ENCODE measurements at regions not wholly inside any gene's neighbourhood (a gene's known extent, or its start where the extent isn't known, plus 50 kb on each side); places are given as distances from the start of the nearest gene placed in this dataset.

DNA sequence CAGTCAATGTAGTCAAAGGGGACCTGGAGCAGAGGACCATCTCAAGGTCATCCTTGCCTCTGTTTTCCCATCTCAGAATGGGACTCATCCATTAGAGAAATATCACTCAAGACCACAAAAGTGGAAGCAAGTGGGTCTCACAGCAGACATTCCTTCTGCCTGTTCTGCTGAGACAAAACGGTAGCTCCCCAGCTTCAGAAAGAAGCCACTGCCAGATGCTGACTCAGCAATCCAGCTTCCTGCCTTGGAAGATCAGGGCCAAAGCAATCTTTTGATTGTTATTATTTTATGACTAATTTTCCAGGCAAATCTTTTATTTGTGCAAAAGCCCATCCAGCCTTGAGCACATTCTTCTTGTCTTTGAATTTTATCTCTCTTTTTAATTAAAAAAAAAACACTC, 86.8 kb downstream of the CCT6B start:
- intact Hi-C loops (cut with DNase I), result no loop called here
- no peak for ATAC-seq
- no peak for DNase-seq (ENCODE audit: low spot score)

DNA sequence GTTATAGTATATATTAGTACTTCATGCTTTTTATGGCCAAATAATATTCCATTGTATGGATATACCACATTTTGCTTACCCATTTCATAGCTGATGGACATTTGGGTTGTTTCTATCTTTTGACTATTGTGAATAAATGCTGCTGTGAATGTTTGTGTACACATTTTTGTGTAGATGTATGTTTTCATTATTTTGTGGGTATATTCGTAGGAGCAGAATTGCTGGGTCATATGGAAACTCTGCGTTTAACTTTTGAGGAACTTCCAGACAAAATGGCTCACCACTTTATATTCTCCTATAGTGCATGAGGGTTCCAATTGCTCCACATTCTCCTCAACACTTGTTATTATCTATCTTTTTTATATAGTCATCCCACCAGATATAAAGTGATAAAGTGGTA, 88.6 kb downstream of the CCT6B start:
- intact Hi-C loops (cut with DNase I), result no loop called here
- DNase-seq (ENCODE audit: low spot score) (no peak), ATAC-seq (no peak)

DNA sequence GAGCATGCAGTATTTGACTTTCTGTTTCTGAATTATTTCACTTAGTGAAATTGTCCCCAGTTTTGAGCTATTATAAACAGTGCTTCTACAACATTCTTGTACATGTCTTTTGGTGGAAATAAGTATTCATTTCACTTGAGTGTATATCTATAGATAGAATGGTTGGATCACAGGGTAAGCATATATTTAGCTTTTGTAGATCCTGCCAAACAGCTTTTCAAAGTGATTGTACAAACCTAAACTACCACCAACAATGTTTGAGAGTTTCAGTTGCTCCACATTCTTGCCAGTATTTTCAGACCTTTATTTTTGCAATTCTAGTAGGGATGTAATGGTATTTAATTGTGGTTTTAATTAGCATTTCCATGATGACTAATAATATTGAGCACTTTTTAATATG, 91.6 kb downstream of the CCT6B start:
- ATAC-seq (no peak), DNase-seq (ENCODE audit: low spot score) (no peak)
- intact Hi-C loops (cut with DNase I), result no loop called here

DNA sequence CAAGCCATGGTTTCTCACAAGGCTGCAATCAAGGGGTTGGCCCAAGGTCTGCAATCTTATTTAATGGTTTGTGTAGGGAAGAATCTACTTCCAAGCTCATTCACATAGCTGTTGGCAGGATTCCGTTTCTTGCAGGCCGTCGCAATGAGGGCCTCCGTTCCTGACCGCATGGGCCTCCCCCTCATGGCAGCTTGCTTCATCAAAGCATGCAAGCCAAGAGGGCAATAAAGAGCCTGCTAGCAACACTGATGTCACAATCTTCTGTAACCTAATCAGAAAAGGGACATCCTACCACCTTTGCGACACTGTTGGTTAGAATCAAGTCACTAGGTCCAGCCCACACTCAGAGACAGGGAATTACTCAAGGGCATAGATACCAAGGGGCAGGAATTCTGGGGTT, 95.5 kb downstream of the CCT6B start:
- ATAC-seq, result no peak
- DNase-seq (ENCODE audit: low spot score), result no peak
- intact Hi-C loops (cut with DNase I), result no loop called here

DNA sequence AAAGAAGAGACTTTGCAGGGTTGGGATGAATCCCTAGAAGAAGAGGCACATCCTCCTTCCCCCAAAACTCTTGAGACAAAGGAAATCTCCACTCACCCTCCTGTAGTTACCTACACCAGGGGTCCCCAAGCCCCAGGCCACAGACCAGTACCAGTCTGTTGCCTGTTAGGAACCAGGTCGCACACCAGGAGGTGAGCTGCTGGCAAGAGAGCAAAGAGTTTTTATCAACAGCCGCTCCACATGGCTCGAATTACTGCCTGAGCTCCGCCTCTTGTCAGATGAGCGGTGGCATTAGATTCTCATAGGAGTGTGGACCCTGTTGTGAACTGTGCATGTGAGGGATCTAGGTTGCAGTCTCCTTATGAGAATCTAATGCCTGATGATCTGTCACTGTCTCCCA, 98.9 kb downstream of the CCT6B start:
- intact Hi-C loops (cut with DNase I), result no loop called here
- ATAC-seq, result no peak
- no peak for DNase-seq (ENCODE audit: low spot score)

DNA sequence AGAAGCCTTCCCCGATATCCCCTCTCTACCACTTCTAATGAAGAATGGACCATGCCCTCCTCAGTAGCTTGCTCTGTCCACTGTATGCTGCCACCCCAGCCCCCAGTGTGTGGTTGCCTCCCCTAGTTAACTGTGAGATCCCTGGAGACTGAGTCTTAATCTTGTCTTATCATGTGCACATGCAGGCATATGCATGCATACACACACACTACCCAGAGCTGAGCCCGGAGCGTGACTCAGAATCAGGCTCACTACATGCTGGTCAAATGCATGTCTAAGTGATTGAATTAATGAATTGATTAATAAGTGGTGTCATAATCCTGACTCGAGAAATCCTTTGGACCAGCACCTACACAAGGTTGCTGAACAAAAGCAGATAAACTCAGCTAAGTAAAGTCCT, 99.4 kb downstream of the CCT6B start:
- DNase-seq (ENCODE audit: low spot score) (no peak), ATAC-seq (no peak)
- intact Hi-C loops (cut with DNase I), result no loop called here

DNA sequence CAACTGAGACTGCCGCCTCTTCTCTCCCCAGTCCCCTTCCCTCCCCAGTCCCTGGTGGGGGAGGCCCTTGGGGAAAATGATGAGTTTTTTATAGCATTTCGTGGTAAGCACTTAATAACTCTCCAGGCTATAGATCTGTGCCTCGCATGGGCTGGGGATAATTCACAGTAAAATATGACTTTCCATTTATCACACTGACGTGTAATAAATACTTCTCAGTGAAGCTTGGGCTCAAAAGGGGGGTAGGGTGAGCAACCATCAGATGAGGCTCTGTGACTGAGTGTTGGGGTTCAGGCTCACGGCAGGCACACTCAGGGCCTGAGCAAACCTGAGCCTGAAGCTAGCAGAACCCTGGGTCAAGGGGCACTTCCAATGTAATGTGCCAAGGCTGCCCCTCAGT, 101.6 kb downstream of the CCT6B start:
- no peak for DNase-seq (ENCODE audit: low spot score)
- ATAC-seq, result no peak
- intact Hi-C loops (cut with DNase I), result no loop called here

DNA sequence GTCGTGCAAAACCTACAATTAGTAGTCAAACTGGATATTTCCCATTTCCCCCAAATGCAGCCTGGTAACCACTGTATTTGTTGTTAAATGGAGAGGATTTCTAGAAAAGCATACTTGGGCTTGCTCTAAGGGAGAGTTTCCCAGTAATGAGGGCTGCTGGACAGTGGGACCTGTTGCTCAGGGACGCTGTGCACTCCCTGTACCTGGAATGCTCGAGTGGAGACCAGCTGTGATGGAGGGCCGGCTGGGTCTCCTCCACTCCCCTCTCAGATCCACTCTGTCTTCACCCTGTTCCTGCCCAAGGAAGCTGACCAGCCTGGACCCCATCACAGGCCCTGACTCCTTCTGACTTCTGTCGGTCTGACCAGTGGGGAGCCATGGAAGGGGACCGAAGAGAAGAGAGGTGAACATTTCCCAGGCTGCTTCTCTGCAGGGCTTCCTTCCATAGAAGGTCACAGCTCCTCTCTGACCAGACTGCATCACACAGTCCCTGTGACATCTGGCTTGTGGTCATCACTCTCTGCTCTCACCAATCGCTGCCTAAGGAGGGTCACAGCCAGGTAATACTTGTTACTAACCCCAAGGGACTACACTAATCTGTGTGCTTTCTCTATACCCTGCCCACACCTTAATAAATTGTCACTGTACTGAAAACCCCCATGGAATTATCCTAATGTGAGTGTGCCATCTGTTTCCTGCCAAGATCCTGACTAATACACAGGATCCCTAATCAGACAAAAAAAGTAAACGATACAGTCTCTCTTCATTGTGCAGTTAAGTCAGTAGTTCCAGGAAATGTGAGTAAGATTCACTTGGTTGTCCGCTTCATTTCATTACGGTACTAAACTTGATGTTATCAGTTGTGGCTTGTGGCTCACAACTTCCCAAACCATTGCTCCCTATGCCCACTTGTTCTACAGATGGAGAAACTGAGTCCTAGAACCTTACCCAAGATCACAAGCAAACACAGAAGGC, 102.4 kb downstream of the CCT6B start:
- intact Hi-C loops (cut with DNase I), result no loop called here
- DNase-seq (ENCODE audit: low spot score) (no peak), ATAC-seq (no peak)

DNA sequence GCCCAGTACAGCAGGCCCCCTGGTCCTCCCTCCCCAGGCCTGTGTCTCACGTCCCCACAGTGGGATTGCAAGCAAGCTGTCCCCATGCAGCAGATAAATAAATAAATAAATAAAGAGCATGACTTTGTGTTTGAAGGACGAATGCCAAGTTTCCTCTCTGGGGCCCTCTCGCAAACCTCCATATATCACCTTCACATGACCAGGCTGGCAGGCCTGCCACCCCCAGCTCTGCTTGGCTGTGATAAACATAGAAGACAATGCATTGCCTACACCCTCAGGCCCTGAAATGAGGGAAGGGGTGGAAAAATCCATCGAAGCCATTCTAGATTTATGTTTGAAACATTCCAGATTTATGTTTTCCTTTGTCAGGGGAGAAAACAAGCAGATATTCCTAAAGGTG, 107.3 kb downstream of the CCT6B start:
- intact Hi-C loops (cut with DNase I), result no loop called here
- DNase-seq (ENCODE audit: low spot score) (no peak), ATAC-seq (no peak)

DNA sequence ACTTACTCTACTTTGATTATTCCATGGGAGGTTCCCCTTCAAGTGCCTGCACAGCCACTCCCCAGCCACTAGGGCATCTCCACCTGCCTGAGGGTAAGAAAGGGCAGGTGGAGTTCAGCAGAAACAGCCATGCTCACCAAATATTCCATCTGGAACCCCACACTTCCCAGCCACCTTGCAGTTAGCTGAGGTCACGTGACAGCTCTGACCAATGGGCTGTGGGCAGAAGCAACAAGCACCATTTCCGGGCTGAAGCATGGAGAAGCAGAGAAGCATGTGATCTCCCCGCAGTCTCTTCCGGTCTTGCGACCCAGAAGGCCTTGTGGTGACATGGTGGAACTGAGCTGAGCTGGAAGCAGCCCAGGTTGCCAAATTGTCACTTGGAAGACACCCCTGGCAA, 108.6 kb downstream of the CCT6B start:
- intact Hi-C loops (cut with DNase I), result no loop called here
- no peak for ATAC-seq
- no peak for DNase-seq (ENCODE audit: low spot score)

DNA sequence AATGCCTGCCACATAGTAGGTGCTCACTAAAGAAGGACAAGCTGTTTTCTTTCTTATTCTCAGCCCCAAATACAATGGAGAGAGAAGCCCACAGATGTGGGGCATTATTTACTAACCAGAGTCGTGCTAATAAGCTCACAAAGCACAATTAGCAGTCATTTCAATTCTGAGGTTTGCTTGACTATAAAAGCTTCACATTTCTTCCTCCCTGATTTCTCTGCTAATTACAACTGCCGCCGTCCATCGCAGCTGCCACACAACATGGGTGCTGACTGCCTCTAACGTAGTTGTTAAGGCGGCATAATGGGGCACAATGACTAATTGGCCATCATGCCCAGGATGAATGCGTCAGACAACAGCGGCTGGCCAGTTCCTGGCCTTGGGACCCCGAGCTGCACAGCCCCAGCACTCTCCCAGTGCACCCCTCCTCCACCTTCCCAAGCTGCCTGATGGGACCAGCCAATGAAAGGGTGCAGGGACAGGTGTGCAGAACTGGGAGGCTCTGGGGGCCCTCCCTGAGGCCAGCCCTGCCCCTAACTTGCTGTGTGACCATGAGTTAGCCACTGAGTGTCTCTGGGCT, 109.2 kb downstream of the CCT6B start:
- DNase-seq (ENCODE audit: low spot score) (no peak), ATAC-seq (no peak)
- intact Hi-C loops (cut with DNase I), result no loop called here

DNA sequence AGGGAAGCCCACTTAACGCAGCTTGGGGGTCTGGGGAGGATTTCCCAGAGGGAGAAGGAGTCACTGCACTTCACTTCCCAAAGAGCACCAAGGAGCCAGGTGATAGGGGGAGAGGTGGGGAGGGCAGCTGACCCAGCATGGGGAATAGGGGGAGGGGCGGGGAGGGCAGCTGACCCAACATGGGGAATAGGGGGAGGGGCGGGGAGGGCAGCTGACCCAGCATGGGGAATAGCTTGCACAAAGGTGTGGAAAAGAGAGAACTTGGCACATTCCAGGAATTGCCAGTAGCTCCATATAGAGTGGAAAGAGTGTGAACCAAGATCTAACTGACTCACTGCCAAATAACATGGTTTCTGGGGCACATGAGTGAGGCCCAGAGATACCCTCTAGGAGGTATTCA, 110.3 kb downstream of the CCT6B start:
- DNase-seq (ENCODE audit: low spot score), result no peak
- intact Hi-C loops (cut with DNase I), result no loop called here

DNA sequence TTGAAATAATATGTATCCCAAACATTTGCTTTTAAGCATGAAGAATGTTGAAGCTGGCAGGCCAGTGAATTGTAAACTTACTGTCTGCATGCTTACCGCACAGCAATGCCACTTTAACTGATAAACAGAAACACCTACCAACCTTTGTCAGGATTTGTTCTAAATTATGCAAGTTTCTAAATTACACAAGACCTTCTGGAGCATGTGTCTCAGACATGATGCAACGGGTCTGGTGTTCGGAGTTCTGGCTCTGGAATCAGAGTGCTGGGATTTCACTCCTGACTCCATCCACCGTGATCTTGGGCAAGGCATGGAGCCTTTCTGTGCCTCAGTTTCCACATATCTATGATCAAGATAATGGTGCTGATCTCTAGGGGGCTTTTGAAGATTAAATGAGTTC, 111.2 kb downstream of the CCT6B start:
- intact Hi-C loops (cut with DNase I), result no loop called here
- ATAC-seq, result no peak

More for the DNA sequence above, 110.3 kb downstream of the CCT6B start:
- ATAC-seq, result no peak

DNA sequence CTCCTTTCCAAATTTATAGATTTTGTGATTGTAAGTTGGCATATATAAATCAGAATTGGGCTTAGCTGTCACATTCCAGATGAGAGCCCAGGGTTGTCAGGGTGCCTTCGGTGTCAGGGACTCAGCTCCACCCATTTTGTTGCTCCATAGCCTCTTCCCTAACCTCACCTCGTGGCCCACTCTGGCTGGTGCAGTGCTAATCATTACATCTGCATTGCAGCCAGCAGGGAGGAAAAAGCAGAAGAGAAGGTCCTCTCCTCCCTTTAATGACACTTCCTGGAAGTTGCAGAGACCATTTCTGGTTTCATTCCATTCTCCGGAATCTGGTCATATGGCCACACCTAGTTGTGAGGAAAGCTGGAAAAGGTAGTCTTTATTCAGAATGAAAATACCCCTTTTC, 113.3 kb downstream of the CCT6B start:
- DNase-seq (ENCODE audit: low spot score), result no peak
- intact Hi-C loops (cut with DNase I), result no loop called here
- no peak for ATAC-seq

More for the DNA sequence above, 111.2 kb downstream of the CCT6B start:
- DNase-seq (ENCODE audit: low spot score), result no peak

DNA sequence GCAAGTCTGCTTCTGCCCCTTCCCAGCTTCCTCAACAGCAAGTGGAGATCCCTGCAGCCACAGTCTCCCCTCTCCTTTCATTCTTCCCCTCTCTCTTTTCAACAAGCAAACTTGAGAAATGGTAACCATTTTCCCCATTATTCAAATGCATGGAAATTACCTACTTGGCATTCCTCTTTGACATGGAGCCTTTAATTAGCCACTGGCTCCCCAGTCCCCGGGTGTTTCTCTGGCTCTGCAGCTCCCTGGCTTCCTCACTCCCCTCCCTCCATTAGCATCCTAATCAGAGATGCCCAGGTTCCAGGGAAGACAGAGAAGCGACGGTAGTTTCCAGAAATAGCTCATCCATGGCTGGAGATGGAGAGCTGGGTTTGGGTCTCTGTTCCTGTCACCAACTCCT, 116.0 kb downstream of the CCT6B start:
- intact Hi-C loops (cut with DNase I), result no loop called here
- ATAC-seq, result no peak
- no peak for DNase-seq (ENCODE audit: low spot score)

DNA sequence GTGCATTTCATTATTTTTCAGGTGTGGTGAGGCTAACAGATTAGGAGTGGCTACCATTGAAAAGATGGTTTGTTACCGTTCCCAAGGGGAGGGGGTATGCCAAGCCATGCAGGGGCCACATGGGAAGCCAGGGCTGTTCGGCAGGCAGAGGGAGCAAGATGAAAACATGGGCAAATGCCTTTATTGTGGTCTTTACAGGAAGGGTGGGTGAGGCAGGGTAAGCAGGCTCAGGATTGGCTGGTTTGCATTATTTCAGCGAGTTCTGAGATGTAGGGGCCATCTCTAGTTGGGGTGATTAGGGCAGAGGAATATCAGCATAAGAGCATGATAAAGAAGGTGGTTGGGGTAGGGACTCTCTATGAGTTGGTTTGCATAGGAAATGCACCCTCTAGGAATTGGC, 117.6 kb downstream of the CCT6B start:
- DNase-seq (ENCODE audit: low spot score) (no peak), ATAC-seq (no peak)
- intact Hi-C loops (cut with DNase I), result no loop called here

DNA sequence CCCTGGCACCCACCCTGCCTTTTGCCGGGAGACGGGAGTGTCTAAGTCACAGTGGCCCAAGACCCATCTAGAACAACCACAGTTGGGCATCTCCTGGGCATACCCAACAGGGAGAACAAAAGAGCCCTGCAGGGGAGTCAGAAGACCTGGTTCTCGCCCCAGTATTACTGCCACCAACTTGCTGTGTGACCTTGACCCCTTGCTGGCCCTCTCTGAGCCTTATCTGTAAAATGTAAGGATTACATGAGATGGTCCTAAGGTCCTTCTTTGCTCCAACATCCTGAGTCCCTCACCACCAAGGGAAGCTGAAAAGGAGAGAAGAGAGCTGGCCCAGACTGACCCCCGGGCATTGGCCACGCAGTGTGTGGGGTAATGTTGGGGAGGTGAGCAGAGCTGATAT, 119.0 kb downstream of the CCT6B start:
- intact Hi-C loops (cut with DNase I), result no loop called here
- no peak for ATAC-seq
- DNase-seq (ENCODE audit: low spot score), result no peak

DNA sequence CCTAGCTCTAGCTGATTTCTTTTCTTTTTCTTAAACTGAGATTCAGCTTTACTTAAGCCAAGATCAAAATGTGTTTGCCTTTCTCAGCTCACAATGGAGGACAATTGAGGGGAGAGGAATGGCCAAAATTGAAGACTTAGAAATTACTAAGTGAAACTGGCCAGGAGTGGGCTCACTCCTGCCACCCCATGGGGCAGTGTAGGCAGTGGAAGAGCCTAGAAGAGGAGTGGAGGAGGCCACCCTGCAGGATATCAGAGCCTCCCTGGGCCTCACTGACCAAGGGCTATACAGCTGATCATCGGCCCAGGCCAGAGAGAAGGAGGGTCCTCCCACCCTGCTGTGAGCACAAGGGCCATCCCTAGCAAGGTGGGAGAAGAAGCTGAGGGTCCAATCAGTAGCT, 119.8 kb downstream of the CCT6B start:
- DNase-seq (ENCODE audit: low spot score) (no peak), ATAC-seq (no peak)
- intact Hi-C loops (cut with DNase I), result no loop called here

DNA sequence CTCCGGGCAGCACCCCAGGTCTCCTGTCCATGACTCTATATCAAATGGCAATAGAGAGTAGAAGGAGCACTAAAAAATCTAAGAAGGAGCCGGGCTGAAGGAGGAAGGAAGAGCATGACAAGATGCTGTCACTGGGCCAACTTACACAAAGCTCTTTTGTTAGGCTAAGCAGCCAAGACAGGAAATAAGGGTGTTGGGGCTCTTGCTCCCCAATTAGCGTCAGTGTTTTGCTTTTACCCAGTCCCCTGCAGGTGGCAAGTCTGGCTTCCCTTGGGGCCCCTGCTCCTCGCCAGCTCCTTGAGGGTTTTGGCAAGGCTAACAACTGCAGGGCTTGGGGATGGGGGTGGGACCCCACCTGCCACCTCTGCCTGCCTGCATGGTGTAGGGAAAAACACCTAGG, 120.5 kb downstream of the CCT6B start:
- intact Hi-C loops (cut with DNase I), result no loop called here
- no peak for ATAC-seq
- DNase-seq (ENCODE audit: low spot score), result no peak

DNA sequence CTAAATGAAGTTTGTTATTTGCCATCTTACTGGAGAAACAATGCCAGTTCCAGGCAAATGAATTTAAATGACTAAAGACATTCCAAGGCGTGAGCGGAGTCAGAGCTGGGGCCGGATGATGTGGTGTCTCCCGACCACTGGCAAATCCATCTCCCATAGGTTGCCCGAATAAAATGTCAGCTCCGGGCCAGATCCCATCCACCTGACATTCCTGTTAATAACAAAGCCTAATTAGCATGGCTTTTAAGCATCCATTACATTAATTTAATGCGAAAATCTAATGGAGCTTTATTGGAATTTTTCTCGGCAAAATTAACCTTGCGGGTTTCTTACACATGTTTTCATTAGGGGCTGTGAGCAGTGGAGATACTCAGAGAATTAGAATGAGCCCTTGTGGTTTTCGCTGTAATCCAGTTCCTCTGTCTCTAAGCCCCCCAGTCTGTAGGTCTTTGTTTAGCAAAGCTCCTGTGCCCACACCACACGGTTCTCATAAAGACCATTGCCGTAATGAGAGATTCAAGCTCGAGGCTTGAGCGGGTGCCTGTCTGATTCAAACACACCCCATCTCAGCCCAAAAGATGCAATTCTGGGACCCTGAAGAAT, 123.3 kb downstream of the CCT6B start:
- intact Hi-C loops (cut with DNase I), result no loop called here

More for the DNA sequence above, 123.3 kb downstream of the CCT6B start:
- DNase-seq (ENCODE audit: low spot score) (no peak), ATAC-seq (no peak)
